Right forelimb (tissue), 1 donor: ENCODE measurements at regions not wholly inside any gene's neighbourhood (a gene's known extent, or its start where the extent isn't known, plus 50 kb on each side); places are given as distances from the start of the nearest gene placed in this dataset.

Source experiments
- DNase-seq: peaks from one replicate; pipeline ENCODE4 v3.0.0-alpha.2; 2018

DNA sequence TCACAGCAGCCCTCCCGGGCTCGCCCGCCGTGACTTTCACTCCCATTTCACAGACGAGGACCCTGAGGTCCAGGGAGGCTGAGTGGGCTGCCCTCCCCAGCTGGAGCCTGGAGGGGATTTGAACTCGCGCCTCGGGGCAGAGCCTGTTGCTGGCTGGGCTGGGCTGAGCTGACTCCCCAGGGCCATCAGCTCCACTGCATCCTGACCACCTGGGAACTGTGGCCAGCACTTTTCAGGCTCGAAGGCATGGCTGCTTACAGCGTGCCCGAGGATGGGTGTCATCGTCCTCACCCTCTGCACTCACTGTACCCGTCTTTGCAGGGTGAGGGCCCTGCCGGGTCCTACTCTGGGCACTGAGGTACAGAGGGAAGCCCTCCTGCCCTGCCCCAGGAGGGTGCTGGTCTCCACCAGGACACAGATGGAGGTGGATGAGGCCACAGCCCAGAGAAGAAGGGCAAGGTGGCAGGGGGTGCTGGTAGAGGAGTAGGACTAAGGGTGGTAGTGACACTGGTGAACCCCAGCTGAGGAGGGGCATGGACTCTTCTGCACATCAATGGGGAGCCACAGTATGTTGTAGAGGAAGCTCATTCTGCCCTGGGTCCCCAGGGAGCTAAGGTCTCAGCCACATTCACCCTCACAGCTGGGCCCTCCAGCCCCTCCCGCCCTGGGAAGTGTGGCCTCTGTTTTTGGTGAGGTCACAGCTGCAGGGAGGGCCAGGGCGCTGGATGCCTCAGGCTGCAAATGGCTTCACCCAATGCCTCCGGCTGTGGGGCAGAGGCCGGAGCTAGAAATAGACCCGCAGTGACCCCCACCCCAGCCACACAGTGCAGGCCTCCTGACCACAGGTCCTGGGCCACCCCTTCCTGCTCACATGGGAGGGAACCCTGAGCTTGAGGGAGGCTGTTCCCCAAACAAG lies 365.1 kb upstream of the SFSWAP start:
- no peak for DNase-seq

DNA sequence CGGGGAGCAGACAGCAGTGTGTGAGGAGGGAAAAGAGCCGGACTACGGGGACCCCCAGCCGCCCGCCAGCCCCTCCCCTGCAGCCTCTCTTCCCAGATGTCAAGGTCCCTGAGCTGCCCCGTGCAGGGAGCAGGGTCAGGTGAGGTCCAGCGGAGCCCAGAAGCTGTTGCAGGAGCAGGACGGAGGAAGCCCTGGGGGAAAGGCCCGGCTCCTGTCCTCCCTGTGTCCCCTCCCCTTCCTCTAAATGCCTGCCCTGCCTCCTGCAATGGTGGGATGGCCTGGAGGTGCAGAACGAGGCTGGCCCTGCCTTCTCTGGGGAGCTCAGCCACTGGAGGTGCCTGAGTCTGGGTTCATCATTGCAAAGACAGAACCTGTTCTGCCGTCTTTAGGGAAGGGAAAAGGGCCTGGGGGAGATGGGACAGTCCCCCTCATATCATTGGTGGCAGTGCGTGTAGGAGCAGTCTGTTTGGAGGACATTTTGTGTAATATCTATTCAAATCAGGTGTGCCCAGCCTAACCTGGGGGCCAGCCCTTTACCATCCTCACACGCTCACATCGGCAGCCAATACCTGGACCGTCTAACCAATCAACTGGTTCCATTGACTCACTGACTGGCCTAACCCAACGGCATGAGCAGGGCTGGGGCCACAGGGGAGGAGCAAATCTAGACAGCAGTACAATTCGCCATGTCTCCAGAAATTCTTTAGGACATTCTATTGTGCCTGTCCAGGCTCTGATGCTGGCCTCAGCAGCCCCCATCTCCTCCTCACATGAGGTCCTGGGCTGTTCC lies 364.1 kb upstream of the SFSWAP start:
- DNase-seq = no peak

DNA sequence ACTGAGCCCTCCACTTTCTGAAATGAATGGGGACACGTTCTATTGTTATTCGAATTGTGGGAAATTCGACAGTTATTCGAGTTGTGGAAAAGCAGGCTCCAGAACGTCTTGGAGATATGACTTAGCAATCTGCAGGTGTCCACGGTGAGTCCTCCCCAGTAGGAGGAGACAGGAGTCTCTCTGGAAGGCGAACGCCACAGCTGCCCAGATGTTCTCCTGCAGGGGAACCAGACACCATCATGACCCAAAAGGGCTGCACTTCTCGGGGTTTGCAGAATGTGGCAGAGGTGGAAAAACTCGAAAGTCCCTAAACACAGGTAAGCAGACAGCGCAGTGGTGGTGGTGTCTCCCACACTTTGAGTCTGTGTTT lies 363.6 kb upstream of the SFSWAP start:
- no peak for DNase-seq

DNA sequence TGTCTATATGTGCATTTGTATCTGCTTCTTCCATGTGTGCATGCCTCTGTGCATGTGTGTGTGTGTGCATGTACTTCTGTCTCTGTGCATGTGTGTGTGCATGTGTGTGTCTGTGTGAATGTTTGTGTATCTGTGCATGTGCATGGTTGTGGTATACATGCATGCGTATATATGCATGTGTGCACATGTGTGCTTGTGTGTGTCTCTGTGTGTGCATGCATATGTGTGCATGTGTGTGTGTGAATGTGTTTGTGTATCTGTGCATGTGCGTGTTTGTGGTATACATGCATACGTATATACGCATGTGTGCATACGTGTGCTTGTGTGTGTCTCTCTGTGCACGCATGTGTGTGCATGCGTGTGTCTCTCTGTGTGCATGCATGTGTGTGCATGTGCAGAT lies 363.2 kb upstream of the SFSWAP start:
- DNase-seq = no peak

DNA sequence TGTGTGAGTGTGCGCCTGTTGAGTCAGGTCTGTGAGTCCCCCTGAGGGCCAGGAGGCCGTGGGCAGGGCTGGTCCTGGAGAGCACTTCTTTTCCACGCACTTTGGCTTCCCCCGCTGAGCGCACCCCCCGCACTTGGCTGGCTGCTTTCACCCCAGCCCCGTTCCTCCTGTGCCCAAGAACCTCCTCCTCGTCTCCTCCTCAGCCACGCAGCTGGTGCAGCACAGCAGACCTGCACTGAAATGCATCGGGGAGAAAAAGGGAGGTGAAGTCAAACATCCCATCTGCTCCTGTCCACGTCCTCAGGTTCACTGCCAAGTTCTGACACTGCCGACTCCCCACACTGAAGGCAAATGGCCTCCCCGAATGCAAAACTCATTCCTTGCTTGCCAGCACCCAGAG lies 362.7 kb upstream of the SFSWAP start:
- DNase-seq = no peak

DNA sequence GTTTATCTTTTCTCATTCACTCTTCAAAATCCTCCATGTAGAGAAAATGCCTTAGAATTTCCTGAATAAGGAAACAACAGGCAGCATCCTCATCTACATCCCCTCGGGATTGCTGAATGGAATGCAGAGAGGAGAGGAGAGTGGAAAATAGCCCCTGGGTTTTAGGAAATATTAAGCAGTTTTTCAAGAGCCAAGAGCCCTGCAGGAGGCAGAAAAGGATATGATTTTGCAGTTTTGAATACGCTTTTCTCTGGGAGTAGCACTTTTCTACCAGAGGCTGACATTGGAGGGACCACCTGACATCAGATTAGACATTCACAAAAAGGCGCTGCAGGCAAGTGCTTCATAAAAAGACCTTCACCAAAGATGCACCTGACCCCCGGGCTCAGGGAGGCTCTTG lies 362.2 kb upstream of the SFSWAP start:
- DNase-seq = no peak

DNA sequence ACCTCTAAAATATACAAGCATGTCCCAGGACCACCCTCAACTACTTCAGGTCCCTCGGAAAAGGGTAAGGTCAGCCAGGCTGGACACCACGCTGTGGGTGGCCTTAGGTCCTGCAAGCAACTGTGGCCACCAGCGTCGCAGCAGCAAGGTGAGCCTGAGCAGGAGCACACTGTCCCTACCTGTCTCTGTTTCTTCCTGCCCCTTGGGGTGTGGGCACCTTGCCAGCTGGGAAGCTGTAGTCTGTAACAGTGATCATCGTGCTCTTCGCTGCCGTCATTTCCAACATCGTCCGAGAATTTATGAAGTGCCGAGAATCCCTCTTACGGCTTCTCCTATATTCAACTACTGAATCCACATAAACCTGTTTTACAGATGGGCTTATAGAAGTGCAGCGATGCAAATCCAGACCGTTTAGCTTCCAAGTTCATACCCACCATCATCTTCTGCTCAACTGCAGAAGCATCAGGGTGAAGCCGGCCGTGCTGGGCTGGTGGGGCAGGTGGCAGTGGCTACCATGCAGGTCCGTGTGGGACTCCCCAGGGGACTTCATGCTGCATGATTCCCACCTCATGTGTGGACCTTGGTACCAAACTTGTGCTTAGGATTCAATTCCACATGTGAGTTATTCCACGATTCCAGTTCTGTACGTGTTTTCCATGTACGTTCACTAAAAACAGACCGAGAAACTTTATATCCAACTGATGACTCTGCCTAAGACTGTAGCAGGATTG lies 361.3 kb upstream of the SFSWAP start:
- DNase-seq = no peak

DNA sequence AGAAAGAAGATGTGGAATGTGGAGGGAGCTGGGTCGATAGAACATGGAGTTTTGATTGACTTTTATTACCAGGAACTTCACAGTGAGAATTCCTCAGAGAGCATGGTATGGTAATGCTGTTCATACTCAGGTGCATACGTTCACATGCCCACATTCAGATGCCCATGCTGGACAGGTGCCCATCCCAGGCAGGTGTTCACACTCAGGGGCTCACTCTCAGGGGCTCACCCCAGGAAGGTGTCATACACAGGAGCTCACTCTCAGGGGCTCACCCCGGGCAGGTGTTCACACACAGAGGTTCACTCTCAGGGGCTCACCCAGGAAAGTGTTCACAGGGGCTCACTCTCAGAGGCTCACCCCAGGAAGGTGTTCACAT lies 360.0 kb upstream of the SFSWAP start:
- no peak for DNase-seq

DNA sequence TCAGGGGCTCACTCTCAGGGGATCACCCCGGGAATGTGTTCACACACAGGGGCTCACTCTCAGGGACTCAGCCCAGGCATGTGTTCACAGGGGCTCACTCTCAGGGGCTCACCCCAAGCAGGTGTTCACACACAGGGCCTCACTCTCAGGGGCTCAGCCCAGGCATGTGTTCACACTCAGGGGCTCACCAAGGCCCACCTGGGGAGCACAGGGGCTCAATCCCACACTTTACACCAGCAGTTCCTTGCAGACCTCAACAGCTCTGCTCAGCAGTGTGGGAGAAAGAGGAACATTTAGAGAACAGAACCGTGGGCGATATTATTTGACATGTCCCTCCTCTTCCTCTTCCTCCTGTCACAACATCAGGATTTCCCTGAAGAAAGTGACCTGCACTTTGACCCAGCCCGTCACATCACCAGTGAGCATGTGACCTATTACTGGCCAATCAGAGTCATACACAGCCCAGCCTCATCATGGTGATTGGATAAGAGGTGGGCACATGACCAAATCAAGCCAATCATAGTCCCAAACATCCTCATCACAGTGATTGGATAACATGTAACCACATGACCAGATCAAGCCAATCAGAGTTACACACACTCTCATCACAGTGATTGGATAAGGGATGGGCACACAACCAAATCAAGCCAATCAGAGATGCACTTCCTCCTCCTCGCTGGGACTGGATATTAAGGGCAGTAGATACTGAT lies 359.4 kb upstream of the SFSWAP start:
- DNase-seq = no peak

DNA sequence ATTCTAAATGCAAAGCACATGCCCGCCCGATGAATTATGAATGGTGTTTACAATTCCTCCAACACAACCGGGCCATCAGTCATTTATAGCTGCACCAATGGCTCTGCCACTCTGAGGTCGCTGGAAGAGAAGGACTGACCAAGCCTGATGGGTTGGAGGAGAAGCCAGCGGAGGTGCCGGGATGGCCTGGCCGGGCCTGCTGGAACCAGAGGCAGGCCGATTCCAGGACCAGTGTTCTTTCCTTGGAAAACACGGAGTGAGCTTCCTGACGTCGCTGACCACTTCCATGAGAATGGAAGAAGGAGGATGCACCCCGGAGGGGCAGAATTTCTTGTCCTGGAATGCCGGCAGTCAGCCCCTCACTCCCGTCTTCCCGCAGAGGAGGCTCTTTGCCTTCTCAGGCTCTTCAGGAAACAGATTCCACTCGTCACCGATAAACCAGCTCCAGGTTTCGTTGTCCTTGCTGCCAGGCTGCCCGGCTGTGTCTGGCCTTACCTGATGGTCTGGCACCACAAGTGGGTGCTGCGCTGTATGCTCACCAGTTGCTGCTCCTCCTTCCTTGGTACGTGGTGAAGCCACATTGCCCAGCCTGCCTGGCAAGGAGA lies 358.5 kb upstream of the SFSWAP start:
- no peak for DNase-seq

DNA sequence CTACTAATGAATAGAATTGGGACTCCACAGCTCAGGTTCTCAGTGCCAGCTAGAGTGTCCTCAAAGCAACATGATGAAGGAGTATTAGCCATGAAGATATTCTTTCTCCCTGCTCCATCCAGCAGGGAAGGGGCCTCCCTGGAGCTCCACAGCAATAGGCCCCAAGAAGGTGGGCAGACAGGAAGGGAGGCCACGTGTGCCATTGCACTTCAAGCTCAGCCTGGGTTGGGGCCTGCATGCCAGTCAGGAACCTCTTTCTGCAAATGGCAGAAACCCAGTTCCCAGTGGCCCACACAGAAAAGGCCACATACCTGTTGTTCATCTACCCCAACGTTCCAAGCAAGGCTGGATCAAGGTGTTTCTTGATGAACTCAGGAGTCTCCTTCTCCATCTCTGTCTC lies 357.5 kb upstream of the SFSWAP start:
- no peak for DNase-seq

DNA sequence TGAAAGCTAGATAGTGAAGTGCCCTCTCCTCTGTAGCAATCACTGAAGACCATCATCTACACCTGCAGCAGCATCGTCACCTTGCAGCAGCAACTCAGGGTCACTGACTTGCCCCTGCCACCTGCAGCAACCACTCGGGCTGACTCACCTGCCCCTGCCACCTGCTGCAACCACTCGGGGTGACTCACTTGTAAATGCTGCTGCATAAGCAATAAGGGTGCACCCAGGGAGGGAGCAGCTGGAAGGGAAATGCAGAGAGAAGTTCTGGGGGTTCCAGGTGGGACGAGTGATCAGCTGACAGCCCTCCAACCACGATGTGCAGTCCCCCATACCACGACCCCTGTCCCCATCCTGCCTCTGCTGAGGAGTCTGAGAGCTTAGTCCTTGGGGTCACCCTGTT lies 357.1 kb upstream of the SFSWAP start:
- no peak for DNase-seq

DNA sequence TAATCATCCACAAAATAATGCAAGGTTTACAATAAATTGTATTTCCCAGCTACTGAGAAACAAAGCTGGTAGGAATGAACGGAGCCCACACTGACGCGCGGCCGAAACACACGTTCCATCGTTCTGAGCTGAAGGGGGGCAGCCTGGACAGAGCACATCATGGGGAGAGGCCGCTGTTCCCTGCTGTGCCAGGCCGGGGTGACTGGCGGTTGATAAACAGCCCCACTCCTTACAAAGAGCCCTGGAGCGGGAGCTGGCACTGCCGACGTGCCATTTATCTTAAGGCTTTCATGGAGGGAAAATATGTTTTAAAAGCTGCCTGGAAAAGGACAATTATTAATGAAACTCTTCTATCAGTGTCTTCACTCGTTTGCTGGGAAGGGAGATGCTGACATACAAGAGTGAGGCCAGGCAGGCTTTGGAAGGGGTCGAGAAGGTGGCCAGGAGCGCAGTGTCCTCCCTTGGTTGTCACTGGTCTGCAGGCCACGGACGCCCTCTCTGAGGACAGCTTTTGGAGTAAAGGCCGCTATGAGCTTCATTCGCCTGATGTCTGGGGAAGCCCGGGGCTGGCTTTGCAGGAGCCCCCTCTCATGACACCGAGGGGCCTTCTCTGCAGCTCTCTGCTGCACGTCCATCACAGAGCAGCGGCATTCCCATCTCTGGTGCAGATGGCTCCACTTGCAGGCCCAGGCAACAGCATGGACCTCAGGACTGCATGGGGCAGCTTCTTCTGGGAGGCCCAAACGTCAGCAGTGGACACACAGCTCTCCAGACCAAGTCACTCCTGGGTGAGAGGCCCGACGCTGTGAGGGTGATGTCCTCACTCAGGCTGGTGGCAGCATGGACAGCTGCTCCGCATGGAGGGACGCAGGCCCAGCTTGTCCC lies 355.3 kb upstream of the SFSWAP start:
- no peak for DNase-seq

DNA sequence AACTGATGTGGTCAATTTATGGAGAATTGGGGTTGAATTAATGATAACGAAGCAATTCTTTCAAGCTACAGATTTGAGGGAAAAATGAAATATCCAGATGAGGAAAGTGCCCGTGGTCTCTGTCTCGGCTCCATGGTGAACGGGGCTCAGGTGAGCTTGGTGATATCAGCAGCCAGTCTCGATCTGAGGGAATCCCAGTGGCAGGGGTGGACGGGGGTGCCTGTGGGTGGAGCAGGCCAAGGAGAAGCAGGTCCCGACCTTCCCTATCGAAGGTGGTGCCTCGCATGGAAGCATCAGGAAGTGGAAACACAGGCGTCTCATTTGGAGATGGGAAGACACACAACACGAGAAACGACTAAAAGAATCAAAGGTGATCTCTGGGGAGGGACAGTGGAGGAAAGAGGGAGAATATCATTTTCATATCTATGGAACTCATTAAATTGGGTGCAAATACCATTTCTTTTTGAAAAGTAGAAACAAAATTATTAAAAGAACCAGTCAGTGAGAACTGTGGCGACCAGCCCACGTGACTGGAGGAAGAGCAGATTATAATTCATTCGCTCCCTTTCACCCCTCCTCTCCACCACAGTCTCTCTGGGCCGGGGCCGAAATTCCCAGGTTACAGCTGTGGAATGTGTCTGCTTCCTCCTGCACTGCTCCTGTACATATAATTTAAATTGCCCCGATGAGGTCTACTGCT lies 354.3 kb upstream of the SFSWAP start:
- DNase-seq = no peak

DNA sequence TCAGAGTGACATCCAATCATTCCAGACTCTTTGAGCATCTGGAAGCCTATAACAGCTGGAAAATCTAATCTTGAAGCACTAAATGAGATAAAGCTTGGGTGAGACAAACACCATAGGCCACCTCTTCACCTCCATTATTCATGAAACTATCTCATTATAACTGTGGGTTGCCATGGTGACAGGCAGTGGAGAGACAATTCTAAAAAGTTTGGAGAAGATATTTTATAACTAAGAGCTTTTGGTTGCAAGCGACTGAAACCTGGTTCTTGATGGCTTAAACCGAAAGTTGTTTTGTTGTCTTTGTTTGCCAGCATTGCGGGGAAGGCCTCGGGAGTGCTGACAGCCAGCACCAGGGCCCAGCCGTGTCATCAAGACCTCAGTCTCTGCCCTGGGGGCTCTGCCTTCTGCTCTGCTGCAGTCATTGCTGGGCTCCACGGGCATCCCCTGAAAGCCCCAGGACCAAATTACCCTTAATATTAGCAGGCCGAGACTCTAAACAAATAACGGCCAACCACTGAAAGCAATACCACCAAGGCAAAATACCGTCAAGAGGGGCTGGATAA lies 353.6 kb upstream of the SFSWAP start:
- DNase-seq = no peak

DNA sequence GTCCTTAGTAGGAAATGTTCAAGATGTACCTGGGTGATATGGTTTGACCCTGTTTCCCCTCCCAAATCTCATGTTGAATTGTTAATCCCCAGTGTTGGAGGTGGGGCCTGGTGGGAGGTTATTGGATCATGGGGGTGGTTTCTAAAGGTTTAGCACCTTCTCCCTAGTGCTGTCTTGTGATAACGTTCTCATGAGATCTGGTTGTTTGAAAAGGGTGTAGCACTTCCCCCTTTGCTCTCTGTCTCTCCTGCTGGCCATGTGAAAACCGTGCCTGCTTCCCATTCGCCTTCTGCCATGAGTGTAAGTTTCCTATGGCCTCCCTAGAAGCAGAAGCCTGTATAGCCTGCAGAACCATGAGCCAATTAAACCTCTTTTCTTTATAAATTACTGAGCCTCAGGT lies 353.0 kb upstream of the SFSWAP start:
- no peak for DNase-seq

DNA sequence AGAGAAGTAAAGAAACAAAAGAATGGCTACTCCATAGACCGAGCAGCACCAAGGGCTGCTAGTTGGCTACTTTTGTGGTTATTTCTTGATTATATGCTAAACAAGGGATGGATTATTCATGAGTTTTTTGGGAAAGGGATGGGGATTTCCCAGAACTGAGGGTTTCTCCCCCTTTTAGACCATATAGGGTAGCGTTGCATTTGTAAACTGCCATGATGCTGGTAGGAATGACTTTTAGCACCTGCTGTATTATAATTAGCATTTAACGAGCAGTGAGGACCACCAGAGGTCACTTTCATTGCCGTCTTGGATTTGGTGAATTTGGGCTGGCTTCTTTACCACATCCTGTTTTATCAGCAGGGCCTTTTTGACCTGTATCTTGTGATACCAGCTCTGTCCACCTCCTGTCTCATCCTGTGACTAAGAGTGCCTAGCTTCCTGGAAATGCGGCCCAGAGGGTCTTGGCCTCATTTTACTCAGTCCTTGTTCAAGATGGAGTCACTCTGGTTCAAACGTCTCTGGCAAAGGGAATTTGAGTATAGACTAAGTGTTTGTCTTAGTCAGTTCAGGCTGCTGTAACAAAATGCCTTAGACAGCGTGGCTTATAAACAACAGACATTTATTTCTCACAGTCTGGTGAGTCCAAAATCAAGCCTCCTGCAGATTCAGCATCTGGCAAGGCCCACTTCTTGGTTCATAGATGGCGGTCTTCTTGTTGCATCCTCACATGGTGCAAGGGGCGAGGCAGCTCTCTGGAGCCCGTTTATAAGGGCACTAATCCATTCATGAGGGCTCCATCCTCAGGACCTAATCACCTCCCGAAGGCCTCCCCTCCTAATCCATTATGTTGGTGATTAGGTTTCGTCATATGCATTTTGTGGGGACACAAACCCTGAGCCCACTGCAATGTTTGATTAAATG lies 348.3 kb upstream of the SFSWAP start:
- DNase-seq = peak; percentile 7

DNA sequence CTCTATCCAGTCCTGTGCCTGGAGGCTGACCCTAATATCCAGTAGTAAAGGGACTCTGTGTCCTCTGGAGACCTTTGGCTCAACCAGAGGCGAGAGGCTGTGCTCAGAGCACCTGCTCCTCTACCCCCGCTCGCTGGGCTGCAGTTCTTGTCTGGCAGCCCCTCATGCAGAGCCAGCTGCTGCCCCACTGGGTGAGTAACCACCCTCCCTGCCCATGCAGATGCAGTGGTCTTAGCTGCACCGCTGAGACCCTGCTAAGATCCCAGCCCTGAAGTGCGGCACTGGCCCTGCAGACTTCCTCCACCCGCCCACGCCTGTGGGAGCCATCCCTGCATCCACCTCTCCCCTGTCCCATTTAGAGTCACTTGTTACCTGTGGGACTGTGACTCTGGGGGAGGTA lies 347.5 kb upstream of the SFSWAP start:
- peak; percentile 12 for DNase-seq

DNA sequence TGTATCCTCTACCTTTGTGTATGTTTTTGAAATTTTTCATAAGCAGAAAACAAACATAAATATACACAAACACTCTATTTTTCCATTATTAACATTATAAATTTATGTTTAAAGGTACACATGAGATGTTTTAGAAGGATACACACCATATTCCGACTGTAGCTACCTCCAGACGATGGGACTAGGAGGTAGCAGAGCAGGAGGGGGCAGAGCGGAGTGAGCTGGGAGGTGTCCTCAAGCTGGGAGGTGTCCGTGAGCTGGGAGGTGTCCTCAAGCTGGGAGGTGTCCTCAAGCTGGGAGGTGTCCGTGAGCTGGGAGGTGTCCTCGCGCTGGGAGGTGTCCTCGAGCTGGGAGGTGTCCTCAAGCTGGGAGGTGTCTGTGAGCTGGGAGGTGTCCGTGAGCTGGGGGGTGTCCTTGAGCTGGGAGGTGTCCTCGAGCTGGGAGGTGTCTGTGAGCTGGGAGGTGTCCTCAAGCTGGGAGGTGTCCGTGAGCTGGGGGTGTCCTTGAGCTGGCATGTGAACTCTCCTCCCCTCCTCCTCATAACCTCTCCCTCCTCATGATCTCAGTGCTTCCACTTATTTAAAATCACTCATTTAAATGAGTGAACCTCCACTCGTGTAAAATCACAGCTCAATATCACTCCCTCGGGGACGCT lies 346.9 kb upstream of the SFSWAP start:
- DNase-seq = peak; percentile 16
